Liver (tissue), 7 donors: ENCODE measurements at regions not wholly inside any gene's neighbourhood (a gene's known extent, or its start where the extent isn't known, plus 50 kb on each side); places are given as distances from the start of the nearest gene placed in this dataset.

Experiments
- DNase-seq: peaks from one replicate; pipeline ENCODE4 v3.0.0-alpha.2; 2017; ENCODE audit warnings: low spot score
- H3K27ac ChIP-seq, 2 donors: one replicate each; pipeline ENCODE4 v1.7.0; 2013; ENCODE audit warnings: inconsistent platforms in 2 of 2, low read length in 2 of 2, control low read depth in 1 of 2, low read depth in 1 of 2, mild to moderate bottlenecking in 1 of 2
- H3K27me3 ChIP-seq, 4 donors: one replicate each; pipeline versions ENCODE4 v1.6.1 to v1.7.0; 2013; ENCODE audit warnings: low read length in 3 of 4, inconsistent platforms in 1 of 4, mild to moderate bottlenecking in 1 of 4, moderate library complexity in 1 of 4; ENCODE audit not compliant: control insufficient read depth in 4 of 4, insufficient read depth in 4 of 4
- H3K36me3 ChIP-seq, 4 donors: one replicate each; pipeline versions ENCODE4 v1.6.1 to v1.7.0; 2013; ENCODE audit warnings: low read length in 3 of 4, mild to moderate bottlenecking in 3 of 4, low read depth in 1 of 4, moderate library complexity in 1 of 4; ENCODE audit not compliant: control insufficient read depth in 4 of 4, insufficient read depth in 3 of 4
- H3K4me1 ChIP-seq, 4 donors: one replicate each; pipeline versions ENCODE4 v1.6.1 to v1.7.0; 2013; ENCODE audit warnings: low read length in 3 of 4, mild to moderate bottlenecking in 3 of 4, moderate library complexity in 1 of 4; ENCODE audit not compliant: control insufficient read depth in 4 of 4, insufficient read depth in 4 of 4
- H3K4me3 ChIP-seq, 3 donors: one replicate each; pipeline versions ENCODE4 v1.6.1 to v1.7.0; 2013; ENCODE audit warnings: low read length in 3 of 3, control low read depth in 1 of 3, low read depth in 1 of 3, mild to moderate bottlenecking in 1 of 3
- H3K9ac ChIP-seq, 2 donors: one replicate each; pipeline ENCODE4 v1.7.0; 2013; ENCODE audit warnings: low read length in 2 of 2, mild to moderate bottlenecking in 2 of 2, moderate library complexity in 2 of 2, control low read depth in 1 of 2, low read depth in 1 of 2
- H3K9me3 ChIP-seq, 4 donors: one replicate each; pipeline versions ENCODE4 v1.6.1 to v1.7.0; 2013; ENCODE audit warnings: low read length in 3 of 4; ENCODE audit not compliant: control insufficient read depth in 4 of 4
- ATF3 ChIP-seq: IDR thresholded peaks from 2 replicates; pipeline ENCODE4 v1.6.1; 2016; ENCODE audit warnings: antibody characterized with exemption
- CTCF ChIP-seq: fragments of 150-350 bp; IDR thresholded peaks from 2 replicates; pipeline ENCODE4 v1.5.1; 2017; ENCODE audit warnings: improper control_type of control experiment, low read depth, low read length; ENCODE audit not compliant: missing input control
- FOXA1 ChIP-seq: IDR thresholded peaks from 2 replicates; pipeline ENCODE4 v1.6.1; 2016; ENCODE audit warnings: antibody characterized with exemption
- FOXA2 ChIP-seq: IDR thresholded peaks from 2 replicates; pipeline ENCODE4 v1.6.1; 2016; ENCODE audit warnings: antibody characterized with exemption
- GABPA ChIP-seq, 2 donors: IDR thresholded peaks in 1 of 2; conservative IDR thresholded peaks in 1 of 2; 2 replicates each; pipeline ENCODE4 v1.6.1; 2016; ENCODE audit warnings: antibody characterized with exemption in 2 of 2, mild to moderate bottlenecking in 1 of 2, moderate library complexity in 1 of 2
- HNF4A ChIP-seq, 2 donors: conservative IDR thresholded peaks; 2 replicates each; pipeline ENCODE4 v1.6.1; 2016; ENCODE audit warnings: antibody characterized with exemption in 2 of 2, mild to moderate bottlenecking in 2 of 2
- HNF4G ChIP-seq: IDR thresholded peaks from 2 replicates; pipeline ENCODE4 v1.6.1; 2016; ENCODE audit warnings: antibody characterized with exemption
- JUND ChIP-seq, 2 donors: IDR thresholded peaks; 2 replicates each; pipeline ENCODE4 v1.6.1; 2016; ENCODE audit warnings: antibody characterized with exemption in 2 of 2
- MAX ChIP-seq: IDR thresholded peaks from 2 replicates; pipeline ENCODE4 v1.6.1; 2016; ENCODE audit warnings: antibody characterized with exemption
- NR2F2 ChIP-seq: IDR thresholded peaks from 2 replicates; pipeline ENCODE4 v1.6.1; 2016; ENCODE audit warnings: antibody characterized with exemption
- RAD21 ChIP-seq, 2 donors: IDR thresholded peaks; 2 replicates each; pipeline ENCODE4 v1.6.1; 2016; ENCODE audit warnings: antibody characterized with exemption in 2 of 2, mild to moderate bottlenecking in 2 of 2
- REST ChIP-seq: IDR thresholded peaks from 2 replicates; pipeline ENCODE4 v1.6.1; 2016; ENCODE audit warnings: antibody characterized with exemption, mild to moderate bottlenecking
- RXRA ChIP-seq, 2 donors: IDR thresholded peaks; 2 replicates each; pipeline ENCODE4 v1.6.1; 2017 to 2018; ENCODE audit warnings: antibody characterized with exemption in 2 of 2, mild to moderate bottlenecking in 1 of 2
- SP1 ChIP-seq: IDR thresholded peaks from 2 replicates; pipeline ENCODE4 v1.6.1; 2018; ENCODE audit warnings: antibody characterized with exemption, mild to moderate bottlenecking
- TAF1 ChIP-seq: conservative IDR thresholded peaks from 2 replicates; pipeline ENCODE4 v1.6.1; 2016; ENCODE audit warnings: antibody characterized with exemption, mild to moderate bottlenecking
- YY1 ChIP-seq: IDR thresholded peaks from 2 replicates; pipeline ENCODE4 v1.6.1; 2016; ENCODE audit warnings: antibody characterized with exemption, mild to moderate bottlenecking
- ZBTB33 ChIP-seq: IDR thresholded peaks from 2 replicates; pipeline ENCODE4 v1.6.1; 2016; ENCODE audit warnings: antibody characterized with exemption
- donor health status: healthy.
- donor health status: healthy.
- donor health status: healthy.
- donor health status: healthy.

- TF ChIP-seq FOXA1: no peak
- TF ChIP-seq RXRA (IDR thresholded peaks at IDR 0.05): no peak
- no peak for TF ChIP-seq HNF4G
- no peak for TF ChIP-seq NR2F2
- TF ChIP-seq RAD21 (IDR thresholded peaks at IDR 0.05): no peak
- no peak for TF ChIP-seq CTCF
Observed at GRCh38 chr4:53923921-53924320, 140.5 kb downstream of the CHIC2 start (continued).

- TF ChIP-seq CTCF (no peak), REST (no peak), RAD21 (IDR thresholded peaks at IDR 0.05) (no peak), HNF4A (conservative IDR thresholded peaks at IDR 0.05) (no peak), ZBTB33 (no peak), MAX (no peak), RXRA (IDR thresholded peaks at IDR 0.05) (no peak), GABPA (IDR thresholded peaks at IDR 0.05 in 1 of 2, conservative IDR thresholded peaks at IDR 0.05 in 1 of 2) (no peak), FOXA2 (no peak), JUND (IDR thresholded peaks at IDR 0.05) (no peak), YY1 (no peak), HNF4G (no peak), ATF3 (no peak), TAF1 (no peak), SP1 (no peak)
- H3K27me3 ChIP-seq: no peaks in the 10 kb centered on the region
- no peak overlapping the region for H3K4me3 ChIP-seq
Observed at GRCh38 chr4:53921856-53922255, 142.5 kb downstream of the CHIC2 start.

More at GRCh38 chr4:53921856-53922255, 142.5 kb downstream of the CHIC2 start:
- Histone ChIP-seq H3K27ac (no peak overlapping the region), H3K36me3 (no peaks in the 10 kb centered on the region), H3K4me1 (no peaks in the 10 kb centered on the region), H3K9me3 (no peaks in the 10 kb centered on the region), H3K9ac (no peak overlapping the region)
- DNase-seq: no peak
